Spleen (tissue), 11 donors: ENCODE measurements at regions not wholly inside any gene's neighbourhood (a gene's known extent, or its start where the extent isn't known, plus 50 kb on each side); places are given as distances from the start of the nearest gene placed in this dataset.

ENCODE experiments used
- DNase-seq: peaks from one replicate; pipeline ENCODE4 v3.0.0-alpha.2; 2020
- H3K27ac ChIP-seq, 8 donors: fragments of 200-600 bp; sonication (generic) in 7 of 8; 1 replicate in 4 of 8; 2 replicates in 4 of 8; pipeline versions ENCODE4 v1.5.0 to v1.8.0; 2016 to 2021; ENCODE audit warnings: inconsistent platforms in 4 of 8, mild to moderate bottlenecking in 4 of 8, moderate library complexity in 1 of 8
- H3K27me3 ChIP-seq, 7 donors: fragments of 200-600 bp; sonication (generic) in 6 of 7; replicated peaks in 1 of 7; 1 replicate in 4 of 7; 2 replicates in 3 of 7; pipeline versions ENCODE4 v1.5.0 to v1.8.0; 2016 to 2021; ENCODE audit warnings: inconsistent platforms in 3 of 7, mild to moderate bottlenecking in 1 of 7
- H3K36me3 ChIP-seq, 6 donors: fragments of 200-600 bp; sonication (generic) in 5 of 6; 1 replicate in 4 of 6; 2 replicates in 2 of 6; pipeline versions ENCODE4 v1.5.0 to v1.8.0; 2016 to 2021; ENCODE audit warnings: inconsistent platforms in 2 of 6
- H3K4me1 ChIP-seq, 6 donors: fragments of 200-600 bp; sonication (generic) in 5 of 6; 1 replicate in 3 of 6; 2 replicates in 3 of 6; pipeline versions ENCODE4 v1.5.0 to v1.8.0; 2016 to 2021; ENCODE audit warnings: inconsistent platforms in 3 of 6
- H3K4me3 ChIP-seq, 8 donors: fragments of 200-600 bp; sonication (generic) in 7 of 8; 1 replicate in 4 of 8; 2 replicates in 4 of 8; pipeline versions ENCODE4 v1.5.0 to v1.8.0; 2016 to 2021; ENCODE audit warnings: inconsistent platforms in 4 of 8, mild to moderate bottlenecking in 4 of 8, moderate library complexity in 2 of 8
- H3K9me3 ChIP-seq, 8 donors: fragments of 200-600 bp; sonication (generic) in 7 of 8; 1 replicate in 4 of 8; 2 replicates in 4 of 8; pipeline versions ENCODE4 v1.5.0 to v1.8.0; 2016 to 2021; ENCODE audit warnings: inconsistent platforms in 4 of 8
- CTCF ChIP-seq, 11 experiments: fragments of 200-600 bp in 7 of 11; fragments of 450-650 bp in 4 of 11; sonication (generic) in 4 of 11; IDR thresholded peaks in 8 of 11; conservative IDR thresholded peaks in 3 of 11; 1 replicate in 7 of 11; 2 replicates in 4 of 11; pipeline versions ENCODE4 v1.4.0 to v1.8.0; 2016 to 2021; ENCODE audit warnings: antibody characterized with exemption in 11 of 11, inconsistent platforms in 4 of 11, mild to moderate bottlenecking in 1 of 11
- POLR2A ChIP-seq, 3 donors: fragments of 450-650 bp; IDR thresholded peaks; one replicate each; pipeline ENCODE4 v1.5.1; 2017; ENCODE audit warnings: antibody characterized with exemption in 3 of 3, mild to moderate bottlenecking in 1 of 3
- POLR2AphosphoS5 ChIP-seq, 3 donors: sonication (generic); formaldehyde crosslinking; IDR thresholded peaks; one replicate each; pipeline ENCODE4 v1.5.1; 2017; ENCODE audit warnings: antibody characterized with exemption in 3 of 3
- WGBS, 5 donors: extraction: QIAGEN DNeasy Blood & Tissue Kit in 3 of 5; methylation state at CpG; one replicate each; pipeline versions ENCODE4 v1.1.5 to v1.1.7; 2013 to 2018; 5-methylcytosine and 5-hydroxymethylcytosine counted together
- intact Hi-C: fragments of 100-400 bp; cut with DNase I; formaldehyde crosslinking; loops from one replicate; pipeline ENCODE4 v1.15.0; 2023; ENCODE audit warnings: low total_unique reads
- donor health status: healthy with polysubstance abuse.
- donor health status: DM: no; HTN: no; CAD: no; lungs with moderate emphysema.
- donor health status: DM: no; HTN: no; CAD: no.
- donor health status: Bipolar disorder and iron deficiency.
- donor health status: healthy.
- donor health status: DM: no; HTN: no; CAD: no.
- donor health status: DM: yes; HTN: yes; CAD: no.

DNA sequence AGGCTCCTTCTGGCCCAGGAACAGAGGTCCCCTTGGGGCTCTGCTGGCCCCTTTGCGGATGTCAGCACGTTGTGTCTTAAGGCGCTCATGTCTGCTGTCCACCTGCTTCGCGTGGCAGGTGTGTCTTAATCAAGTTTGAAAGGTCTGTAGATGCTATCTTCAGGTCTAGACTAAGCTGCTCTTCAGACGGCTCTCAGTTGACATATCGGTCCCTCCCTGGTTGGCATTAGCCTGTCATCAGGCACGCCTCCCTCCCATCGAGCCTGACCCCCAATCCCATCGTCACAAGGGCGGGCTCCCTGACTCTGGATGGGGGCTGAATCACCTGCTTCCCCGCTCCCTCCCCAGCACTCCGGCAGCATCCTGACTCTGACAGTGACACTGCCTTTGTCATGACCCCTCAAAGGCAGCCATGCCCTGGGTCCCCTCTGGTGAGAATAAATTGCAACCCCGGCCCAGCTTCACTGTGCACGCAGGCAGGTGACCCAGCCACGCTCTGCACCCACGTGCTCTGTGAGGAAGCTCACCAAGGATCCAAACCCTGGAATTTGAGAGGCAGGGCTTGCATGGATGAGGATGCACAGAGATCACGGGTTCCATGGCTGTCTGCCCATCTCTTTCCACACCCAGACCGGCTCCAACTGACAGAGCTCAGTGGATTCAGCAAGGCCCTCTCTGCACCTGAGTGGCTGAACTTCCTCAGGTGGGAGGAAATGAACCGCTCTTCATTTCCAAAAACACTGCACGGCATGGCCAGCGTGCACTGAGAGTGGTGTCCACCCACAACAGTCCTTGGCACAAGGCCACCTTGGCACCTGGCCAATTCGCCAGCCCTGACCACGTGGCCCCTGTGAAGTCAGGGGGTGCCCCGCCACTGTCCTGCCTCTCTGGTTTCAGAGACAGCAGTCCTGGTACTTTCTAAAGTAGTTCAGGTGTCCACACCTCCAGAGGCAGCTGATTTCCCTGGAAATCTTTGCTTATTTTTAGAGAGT lies 110.2 kb upstream of the GPC1 start:
- 77 to 88% (median 78%) methylated on average over 20 to 25 of the region's 25 CpGs for WGBS, 5 donors
- Histone ChIP-seq H3K4me1 (peaks cover 0 to 12% (median 7%) of the 10 kb centered on the region in 6 donors), H3K36me3 (no peaks in the 10 kb centered on the region), H3K27me3 (peaks cover 0 to 37% (median 0%) of the 10 kb centered on the region in 7 donors), H3K27ac (no peak overlapping the region), H3K4me3 (no peak overlapping the region), H3K9me3 (peaks cover 0 to 1% (median 0%) of the 10 kb centered on the region in 8 donors)
- TF ChIP-seq POLR2AphosphoS5 (IDR thresholded peaks at IDR 0.05) (no peak), CTCF (IDR thresholded peaks at IDR 0.05 in 8 of 11, conservative IDR thresholded peaks at IDR 0.05 in 3 of 11) (no peak), POLR2A (IDR thresholded peaks at IDR 0.05) (no peak)
- intact Hi-C loops, result no loop called here
- no peak for DNase-seq

- Histone ChIP-seq H3K27me3 (peaks cover 0 to 37% (median 0%) of the 10 kb centered on the region in 7 donors), H3K4me1 (peaks cover 0 to 7% (median 1%) of the 10 kb centered on the region in 6 donors), H3K27ac (no peak overlapping the region), H3K9me3 (peaks cover 0 to 10% (median 5%) of the 10 kb centered on the region in 8 donors), H3K4me3 (no peak overlapping the region), H3K36me3 (no peaks in the 10 kb centered on the region)
- TF ChIP-seq CTCF (IDR thresholded peaks at IDR 0.05 in 8 of 11, conservative IDR thresholded peaks at IDR 0.05 in 3 of 11) (no peak), POLR2AphosphoS5 (IDR thresholded peaks at IDR 0.05) (no peak), POLR2A (IDR thresholded peaks at IDR 0.05) (no peak)
- no peak for DNase-seq
- intact Hi-C loops, result no loop called here
- 35 to 43% (median 42%) methylated on average over 4 of the region's 4 CpGs for WGBS, 5 donors
Observed at GRCh38 chr2:240326246-240326645, 109.2 kb upstream of the GPC1 start.

GRCh38 chr2:240326886-240327285 lies 108.6 kb upstream of the GPC1 start:
- Histone ChIP-seq H3K27ac (no peak overlapping the region), H3K27me3 (peaks cover 0 to 37% (median 0%) of the 10 kb centered on the region in 7 donors), H3K36me3 (no peaks in the 10 kb centered on the region), H3K4me3 (no peak overlapping the region), H3K9me3 (peaks cover 0 to 17% (median 11%) of the 10 kb centered on the region in 8 donors), H3K4me1 (peaks cover 0 to 7% (median 1%) of the 10 kb centered on the region in 6 donors)
- DNase-seq, result no peak
- no peak for TF ChIP-seq POLR2AphosphoS5 (IDR thresholded peaks at IDR 0.05)
- TF ChIP-seq POLR2A (IDR thresholded peaks at IDR 0.05), result no peak
- no peak for TF ChIP-seq CTCF (IDR thresholded peaks at IDR 0.05 in 8 of 11, conservative IDR thresholded peaks at IDR 0.05 in 3 of 11)
- 84 to 92% (median 88%) methylated on average over 9 of the region's 9 CpGs for WGBS, 5 donors
- intact Hi-C loops, result no loop called here

- intact Hi-C loops, result no loop called here
- Histone ChIP-seq H3K4me1 (peaks cover 0 to 7% (median 1%) of the 10 kb centered on the region in 6 donors), H3K9me3 (peaks cover 0 to 24% (median 18%) of the 10 kb centered on the region in 8 donors), H3K27ac (no peak overlapping the region), H3K4me3 (no peak overlapping the region), H3K27me3 (peaks cover 0 to 37% (median 0%) of the 10 kb centered on the region in 7 donors), H3K36me3 (no peaks in the 10 kb centered on the region)
- DNase-seq, result no peak
- 83 to 94% (median 91%) methylated on average over 10 of the region's 10 CpGs for WGBS, 5 donors
- TF ChIP-seq CTCF (IDR thresholded peaks at IDR 0.05 in 8 of 11, conservative IDR thresholded peaks at IDR 0.05 in 3 of 11) (no peak), POLR2A (IDR thresholded peaks at IDR 0.05) (no peak), POLR2AphosphoS5 (IDR thresholded peaks at IDR 0.05) (no peak)
Observed at GRCh38 chr2:240327566-240327965, 107.9 kb upstream of the GPC1 start.
